ENCODE measurements at regions not wholly inside any gene's neighbourhood (a gene's known extent, or its start where the extent isn't known, plus 50 kb on each side); places are given as distances from the start of the nearest gene placed in this dataset.

DNA sequence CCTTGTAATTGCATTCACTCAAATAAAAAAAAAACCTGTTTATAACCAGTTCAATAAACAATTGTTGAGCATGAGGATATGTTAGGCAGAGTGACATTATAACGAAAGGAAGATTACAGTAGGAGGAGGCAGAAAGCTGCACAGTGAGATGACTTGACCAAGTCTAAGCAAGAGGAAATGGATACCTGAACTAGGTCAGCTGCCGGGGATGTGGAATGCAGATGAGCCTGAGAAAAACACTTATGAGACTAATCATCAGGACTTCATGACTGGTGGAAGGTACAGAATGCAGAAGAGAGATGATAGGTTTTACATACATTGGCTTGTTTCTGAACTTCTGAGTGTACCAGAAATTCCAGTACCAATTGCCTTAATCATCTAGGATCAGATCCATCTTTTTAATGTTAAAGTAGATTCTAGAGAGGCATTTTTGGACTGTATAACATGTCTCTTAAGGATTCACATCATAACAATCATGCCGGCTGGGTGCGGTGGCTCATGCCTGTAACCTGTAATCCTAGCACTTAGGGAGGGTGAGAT, 208.1 kb upstream of the PPP3CA start:
- TF ChIP-seq, protein P1, sequence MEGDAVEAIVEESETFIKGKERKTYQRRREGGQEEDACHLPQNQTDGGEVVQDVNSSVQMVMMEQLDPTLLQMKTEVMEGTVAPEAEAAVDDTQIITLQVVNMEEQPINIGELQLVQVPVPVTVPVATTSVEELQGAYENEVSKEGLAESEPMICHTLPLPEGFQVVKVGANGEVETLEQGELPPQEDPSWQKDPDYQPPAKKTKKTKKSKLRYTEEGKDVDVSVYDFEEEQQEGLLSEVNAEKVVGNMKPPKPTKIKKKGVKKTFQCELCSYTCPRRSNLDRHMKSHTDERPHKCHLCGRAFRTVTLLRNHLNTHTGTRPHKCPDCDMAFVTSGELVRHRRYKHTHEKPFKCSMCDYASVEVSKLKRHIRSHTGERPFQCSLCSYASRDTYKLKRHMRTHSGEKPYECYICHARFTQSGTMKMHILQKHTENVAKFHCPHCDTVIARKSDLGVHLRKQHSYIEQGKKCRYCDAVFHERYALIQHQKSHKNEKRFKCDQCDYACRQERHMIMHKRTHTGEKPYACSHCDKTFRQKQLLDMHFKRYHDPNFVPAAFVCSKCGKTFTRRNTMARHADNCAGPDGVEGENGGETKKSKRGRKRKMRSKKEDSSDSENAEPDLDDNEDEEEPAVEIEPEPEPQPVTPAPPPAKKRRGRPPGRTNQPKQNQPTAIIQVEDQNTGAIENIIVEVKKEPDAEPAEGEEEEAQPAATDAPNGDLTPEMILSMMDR (conservative IDR thresholded peaks at IDR 0.05; ENCODE audit: low read depth, low read length): no peak
- TF ChIP-seq EZH2 (IDR thresholded peaks at IDR 0.05; ENCODE audit: borderline replicate concordance, low read depth, low read length, poor library complexity, severe bottlenecking): no peak

Measured in A673 (cell line).